ENCODE measurements at regions not wholly inside any gene's neighbourhood (a gene's known extent, or its start where the extent isn't known, plus 50 kb on each side); places are given as distances from the start of the nearest gene placed in this dataset.
A peak's percentile ranks its signal among the peaks of the same experiment; 100 is the strongest.

- H3K23ac ChIP-seq (ENCODE audit: low read depth, low read length): no peak overlapping the region
- peak overlapping the region; percentile 85 for H3K18ac ChIP-seq (ENCODE audit: low read depth, low read length)
- no peaks in the 10 kb centered on the region for H3K27me3 ChIP-seq (ENCODE audit: control insufficient read depth, insufficient read depth, low read length)
- no peak overlapping the region for H2AK9ac ChIP-seq (replicated peaks; ENCODE audit: low read depth, low read length, poor library complexity)
- H3K9me3 ChIP-seq (ENCODE audit: control insufficient read depth, insufficient read depth, low read length): no peaks in the 10 kb centered on the region; the same call in 1 of the 2 replicates
- no TSS peak for BruUV-seq (replicated peaks)
- peak overlapping the region; percentile 41 for H2BK5ac ChIP-seq (ENCODE audit: low read depth, low read length, poor library complexity, severe bottlenecking)
- intact Hi-C loops (cut with micrococcal nuclease): no loop called here
- peak overlapping the region; percentile 46 for H2AK5ac ChIP-seq (ENCODE audit: low read depth, low read length)
- H4K20me1 ChIP-seq (ENCODE audit: insufficient read depth, low read length): no peaks in the 10 kb centered on the region
- H3K36me3 ChIP-seq (ENCODE audit: control insufficient read depth, insufficient read depth, low read length): no peaks in the 10 kb centered on the region
- H4K91ac ChIP-seq (ENCODE audit: insufficient read depth, low read depth, low read length): peak overlapping the region; percentile 44; the same call in 1 of the 2 replicates
- no CpG with 5 or more reads among the region's 3 CpGs for WGBS, 2 experiments (ENCODE audit: extremely low coverage in 2 of 2, insufficient read length in 1 of 2)
- peak overlapping the region; percentile 79; the same call in 1 of the 2 replicates for H2BK20ac ChIP-seq (ENCODE audit: low read depth, low read length)
- H2BK120ac ChIP-seq (ENCODE audit: low read depth, low read length): peak overlapping the region; percentile 62; the same call in 1 of the 2 replicates
- no peaks in the 10 kb centered on the region for H3K79me1 ChIP-seq (ENCODE audit: low read depth in 1 of 2, low read length in 2 of 2)
- H3K4ac ChIP-seq (ENCODE audit: low read depth, low read length): peak overlapping the region; percentile 55; the same call in 1 of the 2 replicates
- H3K4me3 ChIP-seq (ENCODE audit: insufficient read depth, low read depth, low read length): no peak overlapping the region
- peaks cover 16% of the 10 kb centered on the region; the same call in 1 of the 2 replicates for H3K9me1 ChIP-seq (ENCODE audit: insufficient read depth, low read length)
- peak overlapping the region; percentile 46 for H2BK15ac ChIP-seq (ENCODE audit: low read depth, low read length)
- no peak for ATAC-seq (ENCODE audit: low read depth)
- H4K5ac ChIP-seq (ENCODE audit: low read depth, low read length): peak overlapping the region; percentile 22; the same call in 1 of the 2 replicates
- dilution Hi-C loops (cut with HindIII; ENCODE audit: low sequenced_read_pairs, unreplicated experiment): no loop called here
- no peak overlapping the region for H3K4me2 ChIP-seq (ENCODE audit: low read depth, low read length)
- DNase-seq: peak; percentile 47
- no peak overlapping the region for H3K56ac ChIP-seq (ENCODE audit: extremely low read depth, insufficient read depth, low read length)
- peak overlapping the region in 1 of 2 experiments; percentile 48; a peak in 3 of 4 replicates for H4K8ac ChIP-seq (ENCODE audit: low read depth in 2 of 2, low read length in 2 of 2)
- H2AFZ ChIP-seq (replicated peaks; ENCODE audit: low read length, poor library complexity): no peak overlapping the region
- H3K4me1 ChIP-seq (ENCODE audit: control insufficient read depth, insufficient read depth, low read length): peaks cover 11% of the 10 kb centered on the region
- ChIA-PET CTCF (no interaction called here), POLR2A (ENCODE audit: unreplicated experiment) (interaction anchor here (0.6 kb wide), 1 partner anchor 77 kb away, joined by 3 read pairs; no protein-coding TSS in a partner anchor)
- TF ChIP-seq BHLHE40 (IDR thresholded peaks at IDR 0.05; ENCODE audit: low read depth, low read length) (no peak), USF2 (IDR thresholded peaks at IDR 0.05; ENCODE audit: low read depth, low read length) (0 out of 2 replicates have a peak, but pooled peaks have one; percentile 7), CEBPB (IDR thresholded peaks at IDR 0.05; ENCODE audit: low read depth, low read length) (no peak), FOS (IDR thresholded peaks at IDR 0.05; ENCODE audit: low read depth, low read length) (no peak), NFE2L2 (IDR thresholded peaks at IDR 0.05; ENCODE audit: low read depth, low read length) (no peak), MAZ (IDR thresholded peaks at IDR 0.05; ENCODE audit: borderline replicate concordance, low read depth, low read length) (no peak), ELK1 (IDR thresholded peaks at IDR 0.05; ENCODE audit: borderline replicate concordance, low read depth, low read length) (no peak)
- in situ Hi-C loops (cut with MboI; ENCODE audit: low sequenced_read_pairs): no loop called here
- H3K9ac ChIP-seq (ENCODE audit: low read depth, low read length): no peak overlapping the region
- H3K14ac ChIP-seq (replicated peaks; ENCODE audit: low read depth, low read length): peak overlapping the region; percentile 64
- no peak overlapping the region for H3K27ac ChIP-seq (ENCODE audit: insufficient read depth, low read length)
Observed at GRCh38 chr2:157168501-157168900, 89.0 kb upstream of the GALNT5 start.

Measured in IMR-90 (cell line).